ENCODE measurements at regions not wholly inside any gene's neighbourhood (a gene's known extent, or its start where the extent isn't known, plus 50 kb on each side); places are given as distances from the start of the nearest gene placed in this dataset.

GRCh38 chr11:23990346-23991164 lies 506.3 kb upstream of the LUZP2 start:
- TF ChIP-seq CTCF (IDR thresholded peaks at IDR 0.05): no peak
- H3K27me3 ChIP-seq: no peaks in the 10 kb centered on the region
- no peaks in the 10 kb centered on the region for H3K4me1 ChIP-seq
- no peak overlapping the region for H3K4me3 ChIP-seq
- no peaks in the 10 kb centered on the region for H3K36me3 ChIP-seq
- H3K27ac ChIP-seq: no peak overlapping the region
- DNase-seq: no peak
- H3K9me3 ChIP-seq: no peaks in the 10 kb centered on the region
- intact Hi-C loops (cut with DNase I; ENCODE audit: low total_unique reads): no loop called here

GRCh38 chr11:23991165-23991539 lies 505.7 kb upstream of the LUZP2 start:
- H3K4me3 ChIP-seq: no peak overlapping the region
- no peaks in the 10 kb centered on the region for H3K4me1 ChIP-seq
- intact Hi-C loops (cut with DNase I; ENCODE audit: low total_unique reads): no loop called here
- H3K9me3 ChIP-seq: peaks cover 0 to 3% (median 0%) of the 10 kb centered on the region in 3 donors
- no peak overlapping the region for H3K27ac ChIP-seq
- DNase-seq: no peak
- no peaks in the 10 kb centered on the region for H3K36me3 ChIP-seq
- no peaks in the 10 kb centered on the region for H3K27me3 ChIP-seq
- TF ChIP-seq CTCF (IDR thresholded peaks at IDR 0.05): no peak

- Histone ChIP-seq H3K4me1 (no peaks in the 10 kb centered on the region), H3K9me3 (peaks cover 0 to 10% (median 0%) of the 10 kb centered on the region in 3 donors), H3K36me3 (no peaks in the 10 kb centered on the region), H3K27ac (no peak overlapping the region), H3K4me3 (no peak overlapping the region), H3K27me3 (no peaks in the 10 kb centered on the region)
- TF ChIP-seq CTCF (IDR thresholded peaks at IDR 0.05): no peak
- intact Hi-C loops (cut with DNase I; ENCODE audit: low total_unique reads): no loop called here
- DNase-seq: no peak
Observed at GRCh38 chr11:23995891-23996290, 501.0 kb upstream of the LUZP2 start.

- DNase-seq: no peak
- intact Hi-C loops (cut with DNase I; ENCODE audit: low total_unique reads): no loop called here
- peaks cover 0 to 10% (median 0%) of the 10 kb centered on the region in 3 donors for H3K9me3 ChIP-seq
Observed at GRCh38 chr11:23997356-23997755, 499.5 kb upstream of the LUZP2 start.

GRCh38 chr11:24005202-24005876 lies 491.5 kb upstream of the LUZP2 start:
- no peak overlapping the region for H3K27ac ChIP-seq
- no peak for TF ChIP-seq CTCF (IDR thresholded peaks at IDR 0.05)
- H3K4me1 ChIP-seq: peaks cover 0 to 8% (median 0%) of the 10 kb centered on the region in 4 donors
- no peak for DNase-seq
- H3K36me3 ChIP-seq: no peaks in the 10 kb centered on the region
- intact Hi-C loops (cut with DNase I; ENCODE audit: low total_unique reads): no loop called here
- no peaks in the 10 kb centered on the region for H3K9me3 ChIP-seq
- no peaks in the 10 kb centered on the region for H3K27me3 ChIP-seq
- H3K4me3 ChIP-seq: no peak overlapping the region

More at GRCh38 chr11:23997356-23997755, 499.5 kb upstream of the LUZP2 start:
- no peak overlapping the region for H3K4me3 ChIP-seq
- TF ChIP-seq CTCF (IDR thresholded peaks at IDR 0.05): no peak
- no peaks in the 10 kb centered on the region for H3K27me3 ChIP-seq
- no peak overlapping the region for H3K27ac ChIP-seq
- no peaks in the 10 kb centered on the region for H3K4me1 ChIP-seq
- no peaks in the 10 kb centered on the region for H3K36me3 ChIP-seq

Data from tibial artery (tissue), 4 donors.